ENCODE measurements at regions not wholly inside any gene's neighbourhood (a gene's known extent, or its start where the extent isn't known, plus 50 kb on each side); places are given as distances from the start of the nearest gene placed in this dataset.

- Histone ChIP-seq H3K9me3 (no peaks in the 10 kb centered on the region), H3K27ac (peak overlapping the region; percentile 74 to 87), H3K4me2 (no peak overlapping the region), H3K4me3 (no peak overlapping the region), H3K4me1 (peaks cover 43% of the 10 kb centered on the region)
- ATAC-seq = no peak
- POLR2A ChIA-PET = no interaction called here
- CTCF ChIA-PET = no interaction called here
- no peak for DNase-seq (ENCODE audit: low read depth in 1 of 2, low spot score in 1 of 2)
- TF ChIP-seq MAZ (IDR thresholded peaks at IDR 0.05; ENCODE audit: borderline replicate concordance, low read depth, low read length) (no peak), EP300 (IDR thresholded peaks at IDR 0.05) (no peak), CEBPB (IDR thresholded peaks at IDR 0.05) (no peak), FOXS1 (CRISPR knock-in tag; IDR thresholded peaks at IDR 0.05) (no peak), NR3C1 (IDR thresholded peaks at IDR 0.05) (no peak), ZC3H11A (IDR thresholded peaks at IDR 0.05) (no peak), EHF (CRISPR knock-in tag; IDR thresholded peaks at IDR 0.05) (no peak), POLR2A (IDR thresholded peaks at IDR 0.05; ENCODE audit: low read length) (no peak), TP53 (CRISPR knock-in tag; IDR thresholded peaks at IDR 0.05) (no peak), BHLHE40 (IDR thresholded peaks at IDR 0.05; ENCODE audit: low read depth, low read length) (no peak), KDM5A (IDR thresholded peaks at IDR 0.05) (no peak), CHD2 (IDR thresholded peaks at IDR 0.05; ENCODE audit: low read length, partially characterized antibody) (no peak), CBX2 (IDR thresholded peaks at IDR 0.05; ENCODE audit: borderline replicate concordance, low read depth) (no peak), MYC (IDR thresholded peaks at IDR 0.05; ENCODE audit: borderline replicate concordance, low read length) (no peak), HOXB5 (CRISPR knock-in tag; IDR thresholded peaks at IDR 0.05) (no peak), HDAC2 (IDR thresholded peaks at IDR 0.05) (no peak), EHMT2 (IDR thresholded peaks at IDR 0.05; ENCODE audit: low read depth) (no peak)
- TF ChIP-seq, protein P1, sequence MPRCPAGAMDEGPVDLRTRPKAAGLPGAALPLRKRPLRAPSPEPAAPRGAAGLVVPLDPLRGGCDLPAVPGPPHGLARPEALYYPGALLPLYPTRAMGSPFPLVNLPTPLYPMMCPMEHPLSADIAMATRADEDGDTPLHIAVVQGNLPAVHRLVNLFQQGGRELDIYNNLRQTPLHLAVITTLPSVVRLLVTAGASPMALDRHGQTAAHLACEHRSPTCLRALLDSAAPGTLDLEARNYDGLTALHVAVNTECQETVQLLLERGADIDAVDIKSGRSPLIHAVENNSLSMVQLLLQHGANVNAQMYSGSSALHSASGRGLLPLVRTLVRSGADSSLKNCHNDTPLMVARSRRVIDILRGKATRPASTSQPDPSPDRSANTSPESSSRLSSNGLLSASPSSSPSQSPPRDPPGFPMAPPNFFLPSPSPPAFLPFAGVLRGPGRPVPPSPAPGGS (IDR thresholded peaks at IDR 0.05) = no peak
- TF ChIP-seq, protein P2, sequence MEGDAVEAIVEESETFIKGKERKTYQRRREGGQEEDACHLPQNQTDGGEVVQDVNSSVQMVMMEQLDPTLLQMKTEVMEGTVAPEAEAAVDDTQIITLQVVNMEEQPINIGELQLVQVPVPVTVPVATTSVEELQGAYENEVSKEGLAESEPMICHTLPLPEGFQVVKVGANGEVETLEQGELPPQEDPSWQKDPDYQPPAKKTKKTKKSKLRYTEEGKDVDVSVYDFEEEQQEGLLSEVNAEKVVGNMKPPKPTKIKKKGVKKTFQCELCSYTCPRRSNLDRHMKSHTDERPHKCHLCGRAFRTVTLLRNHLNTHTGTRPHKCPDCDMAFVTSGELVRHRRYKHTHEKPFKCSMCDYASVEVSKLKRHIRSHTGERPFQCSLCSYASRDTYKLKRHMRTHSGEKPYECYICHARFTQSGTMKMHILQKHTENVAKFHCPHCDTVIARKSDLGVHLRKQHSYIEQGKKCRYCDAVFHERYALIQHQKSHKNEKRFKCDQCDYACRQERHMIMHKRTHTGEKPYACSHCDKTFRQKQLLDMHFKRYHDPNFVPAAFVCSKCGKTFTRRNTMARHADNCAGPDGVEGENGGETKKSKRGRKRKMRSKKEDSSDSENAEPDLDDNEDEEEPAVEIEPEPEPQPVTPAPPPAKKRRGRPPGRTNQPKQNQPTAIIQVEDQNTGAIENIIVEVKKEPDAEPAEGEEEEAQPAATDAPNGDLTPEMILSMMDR (IDR thresholded peaks at IDR 0.05) = no peak
- FAIRE-seq = no peak
- 35% methylated on average over 1 of the region's 1 CpG for WGBS (ENCODE audit: missing lambda C conversion rate)
Measured at GRCh38 chr6:113350461-113350860, 506.7 kb upstream of the MARCKS start.

- peaks cover 52% of the 10 kb centered on the region for H3K4me1 ChIP-seq
- ChIA-PET CTCF (interaction anchor here (1.1 to 1.6 kb wide), 3 partner anchors 62 to 508 kb away, joined by 3 to 5 read pairs (median 4); no protein-coding TSS in a partner anchor), POLR2A (interaction anchor here (1.0 to 1.2 kb wide), 2 partner anchors 504 to 507 kb away, joined by 6 to 9 read pairs; no protein-coding TSS in a partner anchor)
- no peak overlapping the region for H3K4me3 ChIP-seq
- peak overlapping the region; percentile 74 to 87 for H3K27ac ChIP-seq
- peak overlapping the region; percentile 67 for H3K4me2 ChIP-seq
- H3K9me3 ChIP-seq = no peaks in the 10 kb centered on the region
- DNase-seq (ENCODE audit: low read depth in 1 of 2, low spot score in 1 of 2) (no peak), ATAC-seq (no peak; a peak in 1 of 6 replicates), FAIRE-seq (no peak)
- TF ChIP-seq NFE2L2 (conservative IDR thresholded peaks at IDR 0.05; ENCODE audit: low read length) = no peak
- TF ChIP-seq HEYL (CRISPR knock-in tag; IDR thresholded peaks at IDR 0.05) = no peak
- no peak for TF ChIP-seq FOXS1 (CRISPR knock-in tag; IDR thresholded peaks at IDR 0.05)
- no peak for TF ChIP-seq TP53 (CRISPR knock-in tag; IDR thresholded peaks at IDR 0.05)
- TF ChIP-seq SREBF2 (IDR thresholded peaks at IDR 0.05) = no peak
- no peak for TF ChIP-seq CEBPB (IDR thresholded peaks at IDR 0.05)
- no peak for TF ChIP-seq EP300 (IDR thresholded peaks at IDR 0.05)
- no peak for TF ChIP-seq KDM5A (IDR thresholded peaks at IDR 0.05)
- TF ChIP-seq JUNB (IDR thresholded peaks at IDR 0.05) = no peak
- TF ChIP-seq CHD2 (IDR thresholded peaks at IDR 0.05; ENCODE audit: low read length, partially characterized antibody) = no peak
- TF ChIP-seq RNF2 (IDR thresholded peaks at IDR 0.05; ENCODE audit: borderline replicate concordance, low read depth) = no peak
- WGBS (ENCODE audit: missing lambda C conversion rate) = 63% methylated on average over 4 of the region's 4 CpGs
Measured at GRCh38 chr6:113351173-113351834, 505.8 kb upstream of the MARCKS start.

Measured in A549 (cell line).